ENCODE measurements at regions not wholly inside any gene's neighbourhood (a gene's known extent, or its start where the extent isn't known, plus 50 kb on each side); places are given as distances from the start of the nearest gene placed in this dataset.

DNA sequence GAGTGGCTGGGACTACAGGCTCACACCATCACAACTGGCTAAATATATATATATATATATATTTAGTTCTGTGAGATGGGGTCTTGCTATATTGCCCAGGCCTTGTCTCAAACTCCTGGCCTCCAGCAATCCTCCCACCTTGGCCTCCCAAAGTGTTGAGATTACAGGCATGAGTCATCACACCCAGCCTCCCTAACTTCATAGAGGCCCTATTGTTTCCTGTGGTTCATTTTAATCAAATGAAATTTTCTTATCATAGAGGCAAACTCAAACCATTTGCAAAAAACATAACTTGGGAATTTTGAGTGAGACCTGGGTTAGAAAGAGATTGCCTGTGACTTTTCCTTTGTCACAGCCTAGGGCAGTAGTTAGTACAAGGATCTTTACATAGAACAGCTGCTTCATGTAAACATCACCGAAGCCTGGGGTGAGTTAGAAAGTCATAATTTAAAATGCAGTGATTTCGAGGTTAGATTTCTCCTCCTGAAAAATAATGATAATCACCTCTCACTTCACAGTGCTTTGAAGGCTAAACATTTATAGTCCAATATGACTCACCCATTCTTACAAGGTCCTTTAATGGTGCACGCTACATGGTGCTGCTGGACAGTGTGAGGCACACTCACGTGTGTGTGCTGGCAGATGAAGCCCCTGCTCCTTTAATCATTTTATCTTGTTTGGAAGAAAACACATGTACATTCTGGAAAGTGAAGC, 188.9 kb downstream of the RHOU start:
- no peak for DNase-seq

- DNase-seq = no peak
Observed at GRCh38 chr1:228925691-228926090, 190.4 kb downstream of the RHOU start.

DNA sequence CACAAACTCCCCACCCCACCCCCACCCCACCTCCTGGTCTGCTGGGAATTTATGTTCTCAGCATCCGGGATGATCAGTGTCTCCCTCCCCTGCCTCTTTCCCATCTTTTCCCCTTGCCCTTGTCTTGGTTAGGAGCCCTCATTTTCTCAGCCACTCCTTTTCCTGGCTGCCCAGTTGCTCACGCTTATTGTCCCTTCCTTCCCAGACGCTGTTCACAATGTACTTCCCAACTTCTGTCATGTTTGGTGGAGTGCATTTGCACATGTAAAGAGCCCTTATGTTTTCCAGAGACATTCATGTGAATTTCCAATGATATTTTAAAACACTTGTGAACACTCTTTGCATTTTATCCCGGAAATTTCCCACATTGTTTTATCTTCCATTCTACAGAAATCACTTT, 192.1 kb downstream of the RHOU start:
- DNase-seq = no peak

DNA sequence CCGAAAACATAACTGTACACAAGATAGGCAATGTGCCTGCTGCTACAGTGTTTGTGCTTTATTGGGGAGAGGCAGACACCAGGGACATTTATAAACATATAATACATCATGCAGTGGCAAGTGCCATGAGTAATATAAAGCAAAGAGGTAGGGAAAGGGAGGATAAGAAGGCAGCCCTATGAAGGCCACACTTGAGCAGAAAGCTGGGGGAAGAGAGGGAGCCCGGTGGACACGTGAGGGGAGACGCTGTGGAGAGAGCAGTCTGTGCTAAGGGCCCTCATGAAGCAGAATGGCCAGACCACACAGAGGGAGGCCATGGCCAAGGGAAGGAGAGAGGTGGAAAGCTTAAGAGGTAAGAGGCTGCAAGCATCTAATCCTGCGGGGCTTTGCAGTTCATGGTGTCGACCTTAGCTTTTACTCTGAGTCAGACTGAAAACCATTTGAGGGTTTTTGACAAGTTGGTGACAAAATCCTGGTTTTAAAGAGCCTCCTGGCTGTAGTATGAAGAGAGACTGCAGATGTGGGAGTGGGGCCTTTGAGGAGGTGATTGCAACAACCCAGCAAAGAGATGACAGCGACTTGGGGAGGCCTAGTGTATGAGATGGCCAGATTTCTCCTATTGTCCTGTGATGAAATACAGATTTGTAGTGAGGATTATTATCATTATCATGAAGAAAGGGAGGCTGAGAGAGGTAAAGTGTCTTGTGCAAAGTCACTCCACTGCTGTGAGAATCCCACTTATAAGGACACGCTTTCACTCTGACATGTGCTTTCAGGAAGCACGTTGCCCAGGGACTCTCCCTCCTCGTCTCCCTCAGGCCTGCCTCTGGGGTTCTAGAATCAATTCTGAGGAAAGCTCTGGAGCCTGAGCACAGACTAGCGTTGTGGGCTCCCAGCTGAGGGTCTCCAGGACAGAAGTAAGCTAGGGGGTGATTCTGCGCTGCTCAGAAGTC, 192.9 kb downstream of the RHOU start:
- no peak for DNase-seq

GRCh38 chr1:228929476-228930027, 194.3 kb downstream of the RHOU start:
- DNase-seq = no peak

- no peak for DNase-seq
Observed at GRCh38 chr1:228930479-228930957, 195.2 kb downstream of the RHOU start.

DNA sequence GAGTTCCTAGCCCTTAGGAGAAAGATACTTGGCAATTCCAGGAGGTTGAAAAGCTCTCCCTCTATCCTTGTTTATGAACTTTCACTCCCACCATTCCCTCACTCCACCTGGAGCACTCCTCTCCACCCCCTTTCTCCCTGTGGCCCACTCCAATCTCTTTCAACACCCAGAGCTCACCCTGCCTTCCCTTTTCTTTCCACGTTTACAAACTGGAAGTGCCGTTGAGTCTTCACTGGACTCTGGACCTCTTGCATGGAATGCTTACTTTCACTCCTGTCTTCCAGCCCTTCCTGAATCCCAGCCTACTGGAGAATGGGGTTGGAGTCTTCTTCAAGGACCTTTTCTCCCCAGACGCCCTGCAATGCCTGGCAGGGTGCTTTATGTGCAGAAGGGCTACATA, 198.5 kb downstream of the RHOU start:
- no peak for DNase-seq

- no peak for DNase-seq
Observed at GRCh38 chr1:228935198-228935663, 200.0 kb downstream of the RHOU start.

DNA sequence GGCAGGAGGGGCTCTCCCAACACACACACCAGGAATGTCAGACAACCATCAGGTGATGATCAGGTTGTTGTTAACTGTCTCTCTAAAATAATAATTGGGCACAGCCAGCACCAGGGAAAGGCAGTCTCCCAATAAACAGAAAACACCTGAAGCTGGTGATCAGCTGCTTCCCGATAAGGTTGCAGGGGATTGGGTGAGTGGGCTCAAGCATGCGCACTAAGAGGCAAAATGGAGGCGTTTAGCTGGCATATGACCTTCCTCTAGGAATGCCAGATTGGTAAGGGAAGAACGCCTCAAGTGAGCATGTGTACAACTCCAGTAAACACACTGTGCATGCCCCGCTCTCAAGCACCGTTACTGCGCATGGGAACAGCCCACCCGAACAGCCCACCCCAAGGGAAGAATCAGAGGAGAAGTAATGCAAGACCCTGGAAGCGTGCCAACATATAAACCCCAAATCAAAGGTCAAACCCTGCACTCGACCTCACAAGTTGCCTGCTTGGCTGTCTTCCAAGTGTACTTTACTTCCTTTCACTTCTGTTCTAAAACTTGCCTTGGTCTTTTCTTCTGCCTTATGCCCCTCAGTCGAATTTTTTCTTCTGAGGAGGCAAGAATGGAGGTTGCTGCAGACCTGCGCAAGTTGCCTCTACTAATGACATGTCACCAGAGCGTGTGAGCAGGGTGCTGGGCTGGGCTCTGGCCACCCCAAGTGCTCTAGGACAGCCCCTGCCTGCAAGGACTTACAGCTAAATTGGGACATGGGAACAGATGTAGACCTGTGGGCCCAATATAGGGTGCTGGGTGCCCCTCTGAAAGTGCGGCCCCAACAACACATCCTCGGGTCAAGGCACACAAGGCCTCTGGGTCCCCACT, 200.8 kb downstream of the RHOU start:
- no peak for DNase-seq

GRCh38 chr1:228936881-228937280, 201.6 kb downstream of the RHOU start:
- DNase-seq = no peak

- no peak for DNase-seq
Observed at GRCh38 chr1:228937351-228937750, 202.1 kb downstream of the RHOU start.

DNA sequence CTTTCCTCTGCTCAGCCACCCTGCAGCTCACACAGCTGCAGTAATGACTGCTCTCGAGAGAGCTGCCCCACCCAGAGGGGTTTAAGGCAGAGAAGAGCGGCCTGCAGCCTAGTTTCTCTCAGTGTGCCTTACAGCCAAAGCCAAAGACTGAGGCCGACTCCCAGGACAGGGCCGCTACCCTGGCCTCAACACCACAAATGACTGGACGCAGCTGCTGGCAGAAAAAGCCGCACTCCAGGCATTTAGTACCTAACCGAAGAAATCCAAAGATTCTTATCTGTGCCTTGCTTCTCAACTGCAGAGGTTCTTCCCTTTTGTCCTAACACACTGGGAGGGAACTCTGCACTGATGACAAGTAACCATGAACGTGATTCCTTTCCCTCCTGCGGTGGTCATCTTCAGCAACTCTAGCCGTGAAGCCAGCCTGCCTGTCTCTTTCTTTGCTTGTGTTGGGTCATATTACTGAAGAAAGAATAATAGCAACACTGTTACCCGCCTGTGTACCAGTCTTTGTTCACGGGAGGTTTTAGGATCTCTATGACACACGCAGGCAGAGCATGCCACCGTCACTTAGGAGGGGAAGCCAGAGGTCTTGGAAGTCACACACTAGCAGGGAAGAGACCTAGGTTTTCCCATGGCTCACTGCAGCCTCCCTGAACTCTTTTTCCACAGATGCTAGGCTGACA, 202.7 kb downstream of the RHOU start:
- no peak for DNase-seq

DNA sequence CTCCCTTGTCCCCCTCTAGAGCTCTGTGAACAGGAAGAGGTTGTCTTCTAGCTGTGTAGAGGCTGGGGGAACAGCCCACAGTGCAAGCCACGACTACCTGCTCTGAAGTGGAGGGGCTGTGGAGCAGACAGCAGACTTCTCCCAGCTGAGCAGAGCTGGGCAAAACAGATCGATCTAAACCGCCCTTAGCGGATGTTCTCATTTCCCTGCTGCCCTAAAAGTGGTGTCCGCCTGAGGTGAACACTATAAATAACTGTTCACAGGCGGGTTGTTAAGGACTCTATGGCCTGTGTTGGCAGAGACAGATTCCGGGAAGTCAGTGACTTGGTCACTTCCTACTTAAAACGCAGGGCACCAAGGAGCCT, 203.2 kb downstream of the RHOU start:
- DNase-seq = no peak

DNA sequence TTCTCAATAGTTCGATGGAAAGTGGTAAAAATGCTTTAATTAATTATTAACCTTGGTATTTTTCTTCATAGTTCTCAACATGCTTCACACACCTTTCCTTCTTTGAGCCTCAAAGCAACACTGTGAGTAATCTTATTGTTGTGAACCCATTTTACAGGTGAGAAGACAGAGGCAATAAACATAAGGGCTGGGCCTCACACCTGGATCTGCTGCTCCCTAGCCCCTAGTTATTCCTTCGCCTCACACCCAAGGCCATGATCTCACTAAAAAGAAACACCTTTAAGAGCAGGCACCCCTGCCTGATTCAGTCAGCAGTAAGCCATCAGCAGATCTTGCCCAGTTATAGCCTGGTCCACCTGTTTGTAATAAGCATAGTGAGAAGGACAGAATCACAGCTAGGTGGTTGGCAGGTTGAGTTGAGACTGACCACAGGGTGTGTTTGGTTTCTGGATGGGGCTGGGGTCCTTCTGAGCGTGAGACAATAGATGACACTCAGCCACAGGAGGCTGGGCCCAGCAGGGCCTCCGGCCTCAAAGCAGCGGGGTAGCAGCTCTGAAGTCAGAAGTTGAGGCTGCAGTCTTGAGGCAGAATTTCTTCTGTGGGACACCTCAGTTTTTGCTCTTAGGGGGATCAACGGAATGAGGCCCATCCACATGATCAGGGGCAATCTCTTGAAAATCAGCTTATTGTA, 203.9 kb downstream of the RHOU start:
- no peak for DNase-seq

DNA sequence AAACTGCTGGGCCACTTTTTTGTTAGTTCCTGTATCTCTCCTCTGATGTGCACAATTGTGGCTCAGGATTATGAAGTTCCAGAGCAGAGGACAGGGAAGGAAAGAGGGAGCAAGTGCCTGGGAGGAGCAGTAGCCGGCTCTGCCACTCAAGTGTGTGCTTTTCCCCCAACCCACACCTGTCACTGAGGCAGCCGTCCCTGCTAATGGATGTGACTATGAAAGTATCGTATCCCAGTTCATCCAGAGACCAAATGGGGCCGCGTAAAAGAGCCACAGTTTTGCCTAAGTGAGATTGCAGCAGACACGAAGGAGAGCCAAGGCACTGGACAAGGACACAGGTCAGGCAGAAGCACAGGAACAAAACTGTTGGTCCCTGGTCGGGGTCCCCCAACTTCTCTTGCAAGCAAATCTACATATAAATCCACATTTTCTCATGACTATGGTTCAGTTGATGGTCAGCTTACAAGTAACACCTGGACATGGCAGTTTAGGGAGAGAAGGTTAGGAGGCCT, 204.7 kb downstream of the RHOU start:
- no peak for DNase-seq

DNA sequence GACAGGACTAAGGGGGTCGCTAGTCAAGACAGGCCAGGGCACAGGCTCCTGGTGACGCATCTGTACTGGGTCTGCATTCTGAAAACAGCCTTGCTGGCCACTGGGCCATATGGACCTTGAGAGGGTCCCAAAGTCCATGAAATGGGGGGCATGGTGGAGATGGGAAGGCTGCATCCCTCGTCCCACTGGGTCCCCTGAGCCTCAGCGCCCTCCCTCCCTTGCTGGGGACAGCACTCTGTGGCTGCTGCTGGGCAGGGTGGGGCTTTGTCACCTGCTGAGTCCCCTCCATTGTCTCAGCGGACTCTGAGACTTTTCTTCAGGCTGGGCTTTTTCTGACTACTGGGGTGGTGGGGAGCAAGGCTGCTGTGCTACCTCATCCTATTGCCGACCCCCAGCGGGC, 205.2 kb downstream of the RHOU start:
- no peak for DNase-seq

- no peak for DNase-seq
Observed at GRCh38 chr1:228940926-228941325, 205.6 kb downstream of the RHOU start.

DNA sequence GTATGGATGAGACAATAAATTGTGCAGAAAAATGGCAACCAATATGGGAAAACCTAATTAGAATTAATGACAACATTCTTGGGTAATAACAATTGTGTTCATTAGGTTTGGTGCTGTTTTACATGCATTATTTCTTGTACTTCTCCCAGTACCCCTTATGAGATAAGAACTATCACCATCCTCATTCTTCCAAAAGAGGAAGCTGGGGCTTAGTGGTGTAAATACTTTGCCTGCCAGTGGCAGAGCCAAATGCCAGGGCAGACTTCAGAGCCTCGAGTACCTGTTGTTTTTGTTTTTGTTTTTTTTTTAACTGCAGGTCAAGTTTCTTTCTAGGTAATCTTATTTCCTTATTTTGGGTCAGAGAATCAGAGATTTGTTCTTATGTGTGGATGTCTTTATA, 206.4 kb downstream of the RHOU start:
- DNase-seq = no peak

DNA sequence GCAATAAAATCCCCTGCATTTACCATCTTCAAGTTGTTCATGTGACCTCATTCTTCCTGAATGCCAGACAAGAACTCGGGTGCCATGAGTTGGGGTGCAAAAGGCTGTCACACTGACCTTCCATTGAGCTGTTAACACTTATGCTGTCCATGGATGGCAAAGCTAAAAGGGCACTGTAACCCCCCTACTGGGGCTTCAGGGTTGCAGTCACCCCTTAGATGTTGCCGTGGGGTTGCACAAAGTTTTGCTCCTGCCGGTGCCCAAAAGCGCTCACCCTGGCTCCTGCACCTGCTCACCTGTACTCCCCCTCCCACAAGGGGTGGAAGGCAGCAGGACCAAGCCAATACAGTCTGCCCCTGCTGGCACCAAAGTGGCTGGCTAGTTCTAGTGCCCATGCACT, 208.2 kb downstream of the RHOU start:
- no peak for DNase-seq

- no peak for DNase-seq
Observed at GRCh38 chr1:228944296-228944695, 209.0 kb downstream of the RHOU start.

DNA sequence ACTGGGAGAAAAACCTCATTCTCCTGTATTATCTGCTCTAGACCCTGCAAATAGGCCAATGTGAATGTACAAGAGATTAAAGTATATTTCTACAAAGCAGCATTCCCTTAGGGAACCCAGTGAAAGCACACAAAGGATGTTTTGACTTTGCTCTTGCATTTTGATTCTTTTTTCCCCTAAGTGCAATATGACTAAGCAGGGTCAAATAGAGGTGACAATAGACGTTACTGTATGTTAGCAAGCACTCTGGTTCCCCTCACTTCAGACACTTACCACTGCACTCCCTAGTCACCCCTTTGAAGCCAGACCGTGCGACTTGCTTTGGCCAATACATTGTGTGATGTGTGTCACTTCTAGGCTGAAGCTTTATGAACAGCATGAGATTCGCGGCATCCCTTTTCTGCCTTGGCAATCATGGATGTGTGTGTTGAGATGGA, 209.7 kb downstream of the RHOU start:
- no peak for DNase-seq
